Neural progenitor cell (in vitro differentiated cells): ENCODE measurements at regions not wholly inside any gene's neighbourhood (a gene's known extent, or its start where the extent isn't known, plus 50 kb on each side); places are given as distances from the start of the nearest gene placed in this dataset.

ENCODE experiments used
- CTCF ChIP-seq: fragments of 200-600 bp; sonication (generic); IDR thresholded peaks from 2 replicates; pipeline ENCODE4 v1.5.1; 2017; ENCODE audit warnings: antibody characterized with exemption, mild to moderate bottlenecking
- EZH2 ChIP-seq: fragments of 200-600 bp; sonication (generic); IDR thresholded peaks from 2 replicates; pipeline ENCODE4 v1.6.1; 2017; ENCODE audit warnings: antibody characterized with exemption, mild to moderate bottlenecking, moderate library complexity
- EZH2phosphoT487 ChIP-seq: fragments of 200-600 bp; sonication (generic); IDR thresholded peaks from 2 replicates; pipeline ENCODE4 v1.6.1; 2017; ENCODE audit warnings: antibody characterized with exemption

- no peak for TF ChIP-seq CTCF
- no peak for TF ChIP-seq EZH2
- TF ChIP-seq EZH2phosphoT487, result no peak
These were observed 446.8 kb downstream of the NUF2 start for GRCh38 chr1:163768576-163768975.
